ENCODE measurements at regions not wholly inside any gene's neighbourhood (a gene's known extent, or its start where the extent isn't known, plus 50 kb on each side); places are given as distances from the start of the nearest gene placed in this dataset.

DNA sequence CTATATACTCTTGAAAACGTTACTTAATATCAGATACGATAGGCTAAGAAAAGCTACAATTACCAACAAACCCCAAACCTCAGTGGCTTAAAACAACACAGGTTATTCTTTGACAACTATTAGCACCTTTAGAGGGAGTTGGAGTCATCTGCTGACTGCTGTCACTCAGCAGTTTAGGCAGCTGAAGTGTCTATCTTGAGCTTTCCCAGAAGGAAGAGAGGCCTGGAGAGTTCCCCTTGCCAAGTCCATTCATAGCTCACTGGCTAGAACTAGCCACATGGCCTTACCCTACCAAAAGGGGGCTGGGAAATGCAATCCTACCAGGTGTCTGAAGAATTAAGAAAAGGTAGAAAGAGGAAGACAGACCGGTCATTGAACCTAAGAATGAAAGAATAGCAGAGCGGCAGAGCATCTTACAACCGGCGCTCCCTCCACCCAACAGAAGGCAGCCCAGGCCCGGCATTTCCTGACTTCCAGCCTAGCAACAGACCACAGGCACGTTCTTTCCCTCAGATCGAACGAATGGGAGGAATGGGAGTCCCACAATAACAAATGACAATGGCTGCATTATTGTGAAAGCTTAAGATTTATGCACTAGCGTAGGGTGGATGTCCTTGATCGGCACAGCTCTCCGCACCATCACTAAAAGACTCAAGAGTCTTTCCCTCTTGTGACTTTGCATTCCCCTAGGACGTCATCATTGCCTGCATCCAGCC, 211.2 kb upstream of the CTAGE1 start:
- DNase-seq: no peak

DNA sequence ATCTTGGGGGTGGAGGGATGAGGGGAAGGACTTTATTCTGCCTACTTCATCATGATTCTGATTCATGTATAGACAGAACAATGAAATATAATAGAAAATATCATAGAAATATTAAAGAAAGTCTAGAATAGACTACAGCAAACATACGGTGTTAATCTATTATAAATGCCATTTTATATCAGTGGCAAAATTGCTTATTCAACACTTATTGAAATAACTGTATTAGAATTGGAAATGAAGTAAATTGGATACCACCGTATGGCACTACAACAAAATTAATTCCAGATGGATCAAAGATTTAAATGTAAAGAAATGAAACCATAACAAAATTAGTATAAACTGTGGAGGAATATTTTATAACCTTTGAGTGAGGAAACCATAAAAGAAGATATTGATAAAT, 213.3 kb upstream of the CTAGE1 start:
- DNase-seq: no peak

DNA sequence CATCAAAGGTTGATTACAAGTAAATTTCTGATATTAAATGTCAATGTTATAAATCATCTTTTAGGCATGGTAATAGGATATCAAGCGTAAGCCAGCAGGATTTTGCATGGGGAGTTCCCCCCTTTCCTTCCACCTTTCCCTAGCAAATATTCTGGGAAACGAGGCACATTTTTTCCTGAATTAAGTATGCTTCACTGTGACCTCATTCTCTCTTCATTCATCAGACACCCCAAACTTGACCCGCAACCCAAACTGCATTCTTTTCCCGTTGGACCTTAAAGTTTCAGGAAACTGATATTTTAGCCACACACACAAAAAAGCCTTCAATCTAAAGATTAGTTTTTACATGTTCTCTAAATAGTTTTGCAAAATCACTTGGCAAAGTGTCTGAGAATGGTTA, 214.5 kb upstream of the CTAGE1 start:
- DNase-seq: no peak

DNA sequence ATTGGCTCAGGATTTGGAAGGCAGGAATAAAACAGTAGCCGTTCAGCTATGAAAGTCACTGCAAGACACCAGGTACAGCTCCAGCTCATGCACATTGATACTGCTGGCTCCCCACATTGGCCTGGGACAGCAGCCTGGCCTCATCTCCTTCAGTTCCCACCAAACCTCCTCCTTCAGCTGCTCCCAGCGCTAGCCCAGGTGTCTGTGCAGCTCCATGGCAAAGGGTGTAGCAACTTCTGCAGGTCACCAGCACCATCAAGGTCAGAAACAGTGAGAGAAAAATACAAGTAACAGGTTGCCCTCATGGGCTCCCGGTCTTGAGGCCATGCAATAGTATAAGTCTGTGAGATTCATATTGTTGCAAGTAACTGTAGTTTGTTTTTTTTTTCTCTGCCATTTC, 216.7 kb upstream of the CTAGE1 start:
- no peak for DNase-seq

DNA sequence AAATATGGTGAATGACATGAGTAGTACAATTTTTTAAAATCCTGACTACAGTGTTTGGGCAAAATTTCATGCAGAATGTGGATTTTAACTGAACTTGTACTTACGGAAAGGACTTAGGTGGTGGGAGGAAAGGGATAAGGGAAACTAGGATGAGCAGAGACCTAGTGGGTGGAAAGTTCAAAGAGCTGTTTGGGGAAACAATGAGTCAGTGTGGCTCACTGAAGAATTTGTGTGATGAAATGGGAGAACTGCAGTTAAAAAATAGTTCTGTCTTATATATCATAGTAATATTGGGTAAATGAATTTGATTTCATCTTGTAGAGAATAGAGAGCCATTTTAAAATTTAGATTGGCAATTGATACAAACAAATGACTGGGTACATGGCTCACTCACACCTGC, 220.1 kb upstream of the CTAGE1 start:
- no peak for DNase-seq

DNA sequence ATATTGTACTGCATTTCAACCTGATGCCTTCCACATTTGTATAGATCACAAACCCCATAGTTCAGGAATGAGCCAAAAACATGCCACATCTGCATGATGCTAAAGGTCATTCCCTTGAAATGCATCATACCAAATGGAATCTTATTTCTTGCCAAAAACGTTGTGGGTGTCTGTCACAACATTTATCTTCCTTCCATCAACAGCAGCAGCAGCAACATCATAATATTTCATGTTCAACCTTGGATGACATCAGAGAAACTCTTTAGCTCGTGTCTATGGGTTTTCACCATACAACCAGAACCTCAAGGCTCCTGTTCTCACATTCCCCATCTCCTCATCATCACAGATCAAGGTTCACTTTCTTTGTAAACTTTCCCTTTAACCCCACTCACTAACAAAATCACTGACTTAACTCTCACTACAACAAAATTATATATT, 221.3 kb upstream of the CTAGE1 start:
- no peak for DNase-seq

DNA sequence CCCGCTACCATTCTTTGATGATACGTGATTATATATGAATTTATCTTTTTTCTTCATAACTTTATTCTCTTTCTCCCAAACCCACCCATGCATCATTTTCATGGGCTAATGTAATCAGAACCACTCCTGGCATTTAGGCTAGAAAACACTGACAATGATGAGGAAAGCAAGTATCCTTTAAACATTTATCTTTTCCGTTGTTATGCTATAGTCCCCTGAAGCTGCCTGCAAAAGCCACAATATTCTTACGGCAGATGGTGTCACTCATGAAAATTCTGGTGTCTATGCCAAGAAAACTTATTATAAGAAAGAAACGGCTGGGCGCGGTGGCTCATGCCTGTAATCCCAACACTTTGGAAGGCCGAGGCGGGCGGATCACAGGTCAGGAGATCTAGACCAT, 221.8 kb upstream of the CTAGE1 start:
- DNase-seq: no peak

DNA sequence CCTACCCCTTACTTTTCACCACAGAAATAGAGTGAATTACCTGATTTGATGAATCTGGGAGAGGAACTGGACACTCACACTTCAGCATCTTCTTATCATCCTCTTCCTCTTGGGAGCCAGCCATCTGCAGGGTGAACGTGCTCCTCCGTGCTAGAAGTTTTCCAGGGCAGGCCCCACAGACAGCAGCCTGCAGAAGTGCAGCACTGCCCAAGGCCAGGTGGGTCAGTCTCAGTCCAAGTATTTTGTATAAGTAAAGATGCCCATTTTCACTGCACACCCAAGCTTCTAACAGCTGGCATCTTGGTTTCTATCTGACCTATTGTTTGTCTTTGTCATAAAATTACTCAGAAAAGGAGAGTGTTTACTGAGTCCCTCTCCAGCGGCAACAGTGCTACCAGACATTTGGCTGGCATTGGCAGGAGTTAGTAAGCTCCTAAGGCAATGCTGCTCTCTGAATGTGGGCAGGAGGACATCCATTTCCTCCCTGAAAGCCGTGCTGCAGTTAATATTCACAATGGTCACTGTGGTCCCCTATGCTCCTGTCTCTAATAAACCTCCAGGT, 222.6 kb upstream of the CTAGE1 start:
- no peak for DNase-seq

DNA sequence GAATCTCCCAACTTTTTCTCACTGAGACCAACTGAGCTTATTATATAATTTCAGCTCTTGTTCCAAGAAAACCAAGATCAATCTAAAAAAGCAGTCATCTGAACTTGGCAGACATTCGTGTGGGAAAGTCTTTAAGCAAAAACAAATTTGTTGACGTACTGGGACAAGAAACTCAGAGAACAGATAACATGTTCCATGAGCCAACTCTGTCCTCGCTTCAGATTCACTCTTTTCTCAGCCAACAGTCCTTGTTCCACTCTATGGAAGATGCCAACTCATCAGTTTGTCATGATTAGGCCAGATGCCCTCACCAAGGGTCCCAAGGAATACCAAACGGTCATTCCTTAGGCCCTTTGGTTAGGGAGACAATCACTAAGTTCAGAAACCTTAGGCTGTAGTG, 224.2 kb upstream of the CTAGE1 start:
- DNase-seq: no peak

DNA sequence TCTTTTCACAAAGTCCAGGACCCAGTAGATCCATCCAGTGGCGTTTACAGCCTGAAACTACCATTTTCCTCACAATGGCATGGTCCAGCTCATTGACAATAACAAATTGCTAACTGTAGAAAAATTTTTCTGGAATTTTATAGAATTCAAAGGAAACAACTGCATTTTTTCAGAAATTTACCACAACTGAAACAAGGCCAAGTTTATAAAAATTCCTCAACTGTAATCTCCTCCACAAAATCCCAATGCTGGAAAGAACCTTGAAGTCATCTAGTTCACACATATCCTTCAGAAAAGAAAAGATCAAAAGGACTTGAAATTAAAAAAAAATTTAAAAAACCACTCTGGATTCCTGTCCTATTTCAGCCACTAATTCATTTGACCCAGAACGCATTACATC, 226.0 kb upstream of the CTAGE1 start:
- no peak for DNase-seq

DNA sequence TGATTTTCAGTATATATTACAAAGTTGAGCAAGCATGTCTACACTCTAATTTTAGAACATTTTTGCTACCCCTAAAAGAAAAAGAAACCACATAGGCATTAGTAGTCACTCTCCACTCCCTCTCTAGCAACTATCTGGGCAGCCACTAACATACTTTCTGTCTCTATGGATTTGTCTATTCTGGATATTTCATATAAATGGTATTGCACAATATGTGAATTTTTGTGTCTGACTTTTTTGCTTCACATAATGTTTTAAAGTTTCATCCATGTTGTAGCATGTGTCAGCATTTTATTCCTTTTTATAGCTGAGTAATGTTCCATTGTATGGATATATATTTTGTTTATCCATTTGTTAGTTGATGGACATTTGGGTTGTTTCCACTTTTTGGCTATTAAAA, 232.5 kb upstream of the CTAGE1 start:
- DNase-seq: no peak

DNA sequence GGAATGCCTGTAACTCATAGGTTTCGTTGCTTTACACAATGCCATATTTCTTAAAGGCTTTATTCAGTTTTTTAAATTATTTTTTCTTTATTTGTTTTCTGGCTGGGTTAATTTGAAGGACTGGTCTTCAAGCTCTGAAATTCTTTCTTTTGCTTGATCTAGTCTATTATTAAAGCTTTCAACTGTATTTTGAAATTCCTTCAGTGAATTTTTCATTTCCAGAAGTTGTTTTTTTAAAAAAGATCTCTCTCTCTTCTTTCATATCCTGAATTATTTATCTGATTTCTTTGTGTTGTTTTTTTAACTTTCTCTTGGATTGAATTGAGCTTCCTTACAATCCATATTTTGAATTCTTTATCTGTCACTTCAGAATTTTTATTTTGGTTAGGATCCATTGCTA, 239.9 kb upstream of the CTAGE1 start:
- DNase-seq: no peak

DNA sequence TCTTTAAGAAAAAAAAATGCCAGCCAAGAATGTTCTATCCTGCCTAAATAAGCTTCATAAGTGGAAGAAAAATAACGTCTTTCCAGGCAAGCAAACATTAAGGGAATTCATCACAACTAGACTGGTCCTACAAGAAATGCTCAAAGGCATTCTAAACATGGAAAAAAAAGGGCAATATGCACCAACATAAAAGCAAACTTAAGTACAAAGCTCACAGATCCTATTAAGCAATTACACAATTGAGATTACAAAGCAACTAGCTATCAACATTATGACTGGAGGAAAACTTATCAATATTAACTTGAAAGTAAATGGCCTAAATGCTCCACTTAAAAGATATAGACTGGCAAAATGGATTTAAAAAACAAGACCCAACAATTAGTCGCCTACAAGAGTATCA, 240.6 kb upstream of the CTAGE1 start:
- no peak for DNase-seq

DNA sequence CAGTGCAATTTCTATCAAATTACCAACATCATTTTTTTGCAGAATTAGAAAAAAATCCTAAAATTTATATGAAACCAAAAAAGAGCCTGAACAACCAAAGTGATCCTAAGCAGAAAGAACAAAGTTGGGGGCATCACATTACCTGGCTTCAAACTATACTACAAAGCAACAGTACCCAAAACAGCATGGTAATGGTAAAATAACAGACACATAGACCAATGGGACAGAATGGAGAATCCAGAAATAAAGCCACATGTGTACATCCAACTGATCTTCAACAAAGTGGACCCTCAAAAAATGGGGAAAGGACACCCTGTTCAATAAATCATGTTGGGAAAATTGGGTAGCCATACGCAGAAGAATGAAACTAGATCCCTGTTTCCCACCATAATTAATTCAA, 245.7 kb upstream of the CTAGE1 start:
- DNase-seq: no peak

DNA sequence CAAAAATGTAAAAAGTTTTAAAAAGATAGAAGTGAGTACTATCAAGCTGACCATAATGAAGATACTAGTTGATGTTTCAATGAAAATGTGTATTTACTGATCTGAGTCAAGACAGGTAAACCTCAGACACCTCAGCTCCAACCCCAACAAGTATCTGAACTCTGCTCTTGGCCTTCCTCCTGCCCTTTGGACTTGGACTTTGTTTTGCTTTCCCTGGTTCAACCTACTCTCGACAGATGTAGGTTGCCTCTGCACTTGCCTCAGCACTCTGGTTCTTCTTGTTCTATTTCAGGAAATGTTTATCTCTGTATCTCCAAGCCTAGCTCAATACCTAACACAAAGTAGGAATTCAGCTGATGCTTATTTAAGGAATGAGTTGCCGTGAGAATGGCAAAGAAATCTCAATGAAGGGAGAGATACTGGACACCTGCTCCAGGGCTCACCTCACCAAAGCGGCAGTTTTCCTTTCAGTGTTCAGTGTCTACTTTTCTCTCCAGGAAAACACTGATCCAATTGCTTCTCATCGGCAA, 248.8 kb upstream of the CTAGE1 start:
- DNase-seq: no peak

DNA sequence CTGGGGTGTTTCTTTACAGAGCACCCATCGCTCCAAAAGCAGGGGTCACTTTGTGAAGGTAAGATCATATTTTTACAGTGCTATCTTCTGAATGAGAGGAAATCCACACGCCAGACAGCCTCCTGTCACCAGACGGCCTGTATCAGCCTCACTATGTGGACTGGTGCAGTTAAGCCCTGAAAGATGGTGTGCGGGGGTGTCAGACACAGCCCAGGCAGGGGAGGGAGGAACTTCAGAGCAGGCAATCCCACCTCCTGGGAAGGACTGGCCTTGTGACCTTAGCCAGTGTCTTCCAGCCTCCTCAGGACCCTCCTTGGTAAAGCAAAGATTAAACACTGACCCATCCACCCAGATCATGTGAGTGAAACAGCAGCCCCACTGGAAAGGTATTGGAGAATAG, 249.4 kb upstream of the CTAGE1 start:
- no peak for DNase-seq

DNA sequence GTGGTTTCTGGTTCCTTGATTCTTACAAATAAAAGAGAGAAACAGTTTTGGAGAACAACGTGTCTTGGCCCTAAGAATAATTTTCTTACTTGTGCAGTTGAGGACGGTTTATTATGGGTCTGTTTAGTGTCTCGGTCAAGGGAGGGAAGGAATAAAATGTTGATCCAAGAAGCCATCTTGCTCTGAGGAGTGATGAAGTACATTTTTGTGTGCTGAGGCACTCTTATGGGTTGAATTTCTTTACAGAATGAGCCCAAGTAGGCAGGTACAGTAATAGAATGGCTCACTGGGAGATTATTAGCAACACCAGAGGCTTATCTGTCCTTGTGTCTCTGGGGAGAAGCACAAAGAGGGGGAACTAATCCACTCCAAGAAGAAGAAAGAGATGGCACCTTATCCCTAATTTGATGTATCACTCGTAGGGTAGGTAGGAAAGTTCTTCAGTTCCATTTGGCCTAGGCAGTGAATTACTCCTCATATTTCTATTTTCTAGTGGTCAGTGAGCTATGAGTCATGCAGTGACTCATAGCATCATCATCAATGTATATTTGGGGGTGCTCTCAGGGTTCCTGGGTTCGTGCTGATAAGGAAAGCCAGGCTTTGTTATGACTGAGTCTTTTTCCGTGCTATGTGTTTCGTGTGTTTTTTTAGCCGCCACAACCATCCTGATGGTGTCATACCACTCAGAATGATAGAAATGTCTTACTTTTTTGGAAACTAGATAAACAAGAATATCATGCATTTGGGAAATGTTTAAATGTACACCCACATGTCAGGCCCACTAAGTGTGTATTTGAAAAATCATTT, 250.1 kb upstream of the CTAGE1 start:
- no peak for DNase-seq

DNA sequence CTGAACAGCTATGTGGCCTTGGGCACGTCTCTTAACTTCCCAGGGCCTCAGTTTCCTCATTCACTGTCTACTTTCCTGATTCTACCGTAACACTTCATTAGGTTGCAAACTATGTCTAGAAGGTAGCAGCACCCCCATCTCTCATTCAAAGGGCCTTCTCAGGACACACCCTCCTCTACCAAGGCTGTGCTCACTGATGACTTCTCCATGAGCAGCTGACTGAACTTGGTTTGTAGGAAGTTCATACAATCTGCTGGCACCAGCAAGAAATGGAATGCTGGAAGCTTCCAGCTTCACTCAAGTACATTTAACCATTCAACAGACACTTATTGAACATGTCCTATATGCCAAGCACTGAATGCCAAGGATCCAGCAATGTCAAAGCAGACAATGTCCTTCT, 250.8 kb upstream of the CTAGE1 start:
- DNase-seq: no peak

DNA sequence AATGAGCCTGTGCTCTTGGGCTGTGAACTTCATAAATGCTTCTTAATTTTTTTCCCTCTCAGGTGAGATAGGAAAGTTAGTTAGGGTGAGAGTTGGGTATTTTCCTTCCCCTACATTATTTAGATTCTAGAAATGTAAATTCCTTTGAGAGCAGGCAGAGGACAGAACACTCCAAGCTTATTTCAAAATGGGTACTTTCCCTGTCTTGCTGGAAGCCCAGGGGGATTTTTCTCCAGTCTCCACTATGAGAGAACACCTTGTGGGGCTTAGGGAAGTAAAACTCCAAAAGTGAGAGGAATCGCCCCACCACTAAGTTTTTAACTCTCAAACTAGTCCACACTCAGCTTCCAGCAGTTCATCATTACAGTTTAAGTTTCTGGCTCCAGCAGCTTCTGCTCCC, 253.2 kb upstream of the CTAGE1 start:
- DNase-seq: no peak

DNA sequence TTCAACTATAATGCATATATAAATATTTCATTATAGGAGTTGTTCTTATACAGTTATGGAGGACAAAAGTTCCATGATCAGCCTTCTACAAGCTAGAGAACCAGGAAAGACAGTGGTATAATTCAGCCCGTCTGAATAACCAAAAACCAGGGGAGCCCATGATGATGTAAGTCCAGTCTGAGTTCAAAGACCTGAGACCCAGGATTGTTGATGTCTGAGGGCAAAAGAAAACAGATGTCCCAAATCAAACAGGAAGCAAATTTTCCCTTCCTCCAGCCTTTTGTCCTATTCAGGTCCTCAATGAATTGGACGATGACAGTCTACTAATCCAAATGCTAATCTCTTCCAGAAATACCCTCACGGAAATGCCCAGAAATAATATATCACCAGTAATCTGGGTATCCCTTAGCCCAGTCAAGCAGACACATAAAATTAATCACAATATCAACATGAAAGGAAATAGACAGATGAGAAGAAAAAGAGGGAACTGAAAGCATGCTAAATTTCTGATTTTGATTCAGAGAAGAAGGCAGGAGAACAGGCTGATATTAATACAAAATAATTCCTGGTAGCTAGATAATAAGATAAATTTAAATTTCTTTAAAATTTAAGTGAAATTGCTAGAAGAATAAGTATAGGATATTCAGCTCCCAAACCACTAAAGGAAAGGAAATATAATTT, 255.6 kb upstream of the CTAGE1 start:
- DNase-seq: no peak

DNA sequence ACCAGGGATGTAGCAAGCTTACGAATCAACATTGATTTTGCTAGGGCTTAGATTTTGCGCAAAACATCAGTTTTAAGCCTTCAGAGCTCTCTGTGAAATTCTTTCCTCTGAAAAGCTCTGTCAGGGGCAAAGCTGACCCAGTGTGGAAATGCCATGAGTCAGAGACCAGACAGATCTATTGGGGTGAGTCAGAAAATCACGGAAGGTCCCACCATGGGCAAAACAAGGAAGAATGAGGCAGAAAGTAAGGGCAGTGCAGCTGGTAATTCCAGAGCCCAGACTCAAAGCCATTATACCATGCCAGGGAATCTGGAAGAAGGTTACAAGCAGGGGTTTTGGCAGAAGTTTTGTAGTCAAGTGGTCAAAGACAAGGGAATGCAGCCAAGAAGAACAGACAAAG, 256.6 kb upstream of the CTAGE1 start:
- DNase-seq: no peak

DNA sequence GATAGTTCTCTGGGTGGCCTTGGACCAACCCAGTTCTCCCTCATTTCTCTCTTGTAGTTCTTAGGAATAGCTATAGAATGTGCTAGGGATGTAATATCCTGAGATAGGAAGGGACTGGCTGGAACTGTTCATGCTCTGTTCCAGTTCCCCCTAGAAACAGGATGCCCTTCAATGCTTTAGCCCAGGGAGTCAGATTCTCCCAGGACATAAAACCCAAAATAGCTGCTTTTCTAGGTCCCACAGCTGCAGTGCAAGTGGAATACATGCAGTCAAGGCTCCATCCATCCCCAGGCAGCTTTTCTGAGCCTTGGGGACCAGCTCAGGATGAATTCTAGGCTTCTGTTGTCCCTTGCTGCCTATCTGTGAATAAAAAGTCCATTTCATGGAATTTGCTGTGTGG, 257.3 kb upstream of the CTAGE1 start:
- DNase-seq: no peak

DNA sequence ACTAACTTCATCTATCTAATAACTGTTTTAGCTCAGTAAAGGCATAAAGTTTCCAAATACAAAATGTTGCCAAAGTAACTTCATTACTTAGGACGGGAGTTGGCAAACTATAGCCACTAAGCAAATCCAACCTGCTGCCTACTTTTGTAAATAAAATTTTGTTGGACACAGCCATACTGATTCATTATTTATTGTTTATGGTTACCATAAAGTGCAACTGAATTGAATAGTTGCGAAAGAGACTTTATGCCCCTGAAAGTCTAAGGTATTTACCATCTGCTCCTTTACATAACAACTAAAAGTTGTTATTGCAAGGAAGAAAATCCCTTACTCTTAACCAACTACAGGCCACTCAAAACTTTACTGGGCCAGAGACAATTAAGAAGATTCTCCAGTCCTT, 256.7 kb upstream of the RBBP8 start:
- DNase-seq: no peak

DNA sequence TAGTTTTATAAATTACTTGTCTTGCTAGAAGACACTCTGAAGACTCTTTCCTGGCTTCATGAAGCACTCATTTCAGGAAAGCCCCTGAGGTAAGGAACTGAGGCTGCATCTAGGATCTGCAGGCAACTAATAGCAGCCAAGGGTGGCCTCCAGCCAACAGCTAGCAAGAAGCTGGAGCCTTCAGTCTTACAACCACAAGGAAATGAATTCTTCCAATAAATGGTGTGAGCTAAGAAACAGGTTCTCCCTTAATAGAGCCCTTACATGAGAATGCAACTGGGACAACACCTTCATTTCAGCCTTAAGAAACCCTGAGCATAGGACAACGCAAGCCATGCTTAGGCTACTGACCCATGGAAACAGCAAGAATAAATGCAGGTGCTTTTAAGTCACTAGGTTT, 254.6 kb upstream of the RBBP8 start:
- DNase-seq: no peak

Data from DMS 273 treated with DMSO at 0.1 percent for 48 hours (cell line).